IMR-90 (cell line): ENCODE measurements at regions not wholly inside any gene's neighbourhood (a gene's known extent, or its start where the extent isn't known, plus 50 kb on each side); places are given as distances from the start of the nearest gene placed in this dataset.
"Not testable (repeated sequence)": the region's sequence is repeated elsewhere in the genome, so short reads cannot be mapped to it uniquely, and the experiment has no call there.

Experiments used
- ATAC-seq: fragments of 200-7000 bp; cut with Tn5 transposase; 2 replicates; pipeline ENCODE4 v1.9.1; 2020; ENCODE audit warnings: low read depth, mild to moderate bottlenecking, moderate library complexity
- BruUV-seq: library from RNA; stranded (reverse); fragments of 400-500 nt; replicated peaks from 2 replicates; lab custom pipeline; 2021; lab: Mats Ljungman, UMichigan
- CTCF ChIA-PET: fragments of 300-600 bp; formaldehyde crosslinking; extraction: SDS; loops from one replicate; lab custom pipeline; 2021; ENCODE audit warnings: antibody characterized with exemption; lab: Yijun Ruan, JAX
- POLR2A ChIA-PET: fragments of 300-600 bp; sonication (Branson Sonifier 250); formaldehyde crosslinking; loops from one replicate; lab custom pipeline; 2022; ENCODE audit warnings: antibody characterized with exemption; ENCODE audit not compliant: unreplicated experiment; lab: Charles Lee
- DNase-seq: peaks from one replicate; pipeline ENCODE4 v3.0.0; 2013
- H2AFZ ChIP-seq: replicated peaks from 2 replicates; pipeline ENCODE3; 2013; ENCODE audit warnings: low read length, mild to moderate bottlenecking; ENCODE audit not compliant: poor library complexity
- H2AK5ac ChIP-seq: 2 replicates; pipeline ENCODE4 v1.6.1; 2013; ENCODE audit warnings: low read depth, low read length, inconsistent platforms
- H2AK9ac ChIP-seq: replicated peaks from 2 replicates; pipeline ENCODE3; 2013; ENCODE audit warnings: mild to moderate bottlenecking, low read depth, low read length, moderate library complexity; ENCODE audit not compliant: poor library complexity
- H2BK120ac ChIP-seq: 2 replicates; pipeline ENCODE4 v1.6.1; 2013; ENCODE audit warnings: low read depth, low read length, inconsistent platforms
- H2BK15ac ChIP-seq: 3 replicates; pipeline ENCODE4 v1.6.1; 2013; ENCODE audit warnings: low read depth, low read length, inconsistent platforms
- H2BK20ac ChIP-seq: 2 replicates; pipeline ENCODE4 v1.6.1; 2013; ENCODE audit warnings: low read depth, mild to moderate bottlenecking, inconsistent platforms, low read length, moderate library complexity
- H2BK5ac ChIP-seq: 2 replicates; pipeline ENCODE4 v1.6.1; 2013; ENCODE audit warnings: mild to moderate bottlenecking, low read depth, low read length, inconsistent platforms; ENCODE audit not compliant: poor library complexity, severe bottlenecking
- H3K14ac ChIP-seq: replicated peaks from 2 replicates; pipeline ENCODE4 v1.6.1; 2013; ENCODE audit warnings: low read depth, low read length, inconsistent platforms
- H3K18ac ChIP-seq: 2 replicates; pipeline ENCODE4 v1.6.1; 2013; ENCODE audit warnings: low read depth, low read length, control low read depth
- H3K23ac ChIP-seq: 2 replicates; pipeline ENCODE4 v1.6.1; 2013; ENCODE audit warnings: low read depth, low read length, inconsistent platforms
- H3K27ac ChIP-seq: 2 replicates; pipeline ENCODE4 v1.5.1; 2013; ENCODE audit warnings: mild to moderate bottlenecking, control low read depth, low read length; ENCODE audit not compliant: insufficient read depth
- H3K27me3 ChIP-seq: 2 replicates; pipeline ENCODE4 v1.6.1; 2013; ENCODE audit warnings: low read length; ENCODE audit not compliant: control insufficient read depth, insufficient read depth
- H3K36me3 ChIP-seq: 2 replicates; pipeline ENCODE4 v1.6.1; 2013; ENCODE audit warnings: low read length, mixed read lengths; ENCODE audit not compliant: control insufficient read depth, insufficient read depth
- H3K4ac ChIP-seq: 2 replicates; pipeline ENCODE4 v1.6.1; 2013; ENCODE audit warnings: low read depth, low read length, inconsistent platforms
- H3K4me1 ChIP-seq: 2 replicates; pipeline ENCODE4 v1.6.1; 2013; ENCODE audit warnings: low read length, mixed read lengths; ENCODE audit not compliant: control insufficient read depth, insufficient read depth
- H3K4me2 ChIP-seq: 2 replicates; pipeline ENCODE4 v1.6.1; 2013; ENCODE audit warnings: low read depth, mild to moderate bottlenecking, control low read depth, low read length, moderate library complexity
- H3K4me3 ChIP-seq: 2 replicates; pipeline ENCODE4 v1.5.1; 2013; ENCODE audit warnings: low read depth, mild to moderate bottlenecking, control low read depth, low read length, moderate library complexity; ENCODE audit not compliant: insufficient read depth
- H3K56ac ChIP-seq: 2 replicates; pipeline ENCODE4 v1.6.1; 2013; ENCODE audit warnings: low read length, inconsistent platforms; ENCODE audit not compliant: insufficient read depth; ENCODE audit errors: extremely low read depth
- H3K79me1 ChIP-seq, 2 experiments: 2 replicates each; pipeline ENCODE4 v1.6.1; 2013; ENCODE audit warnings: low read length in 2 of 2, inconsistent platforms in 1 of 2, low read depth in 1 of 2
- H3K9ac ChIP-seq: 2 replicates; pipeline ENCODE4 v1.6.1; 2013; ENCODE audit warnings: low read depth, low read length, control low read depth
- H3K9me1 ChIP-seq: 2 replicates; pipeline ENCODE4 v1.6.1; 2013; ENCODE audit warnings: low read length, inconsistent platforms; ENCODE audit not compliant: insufficient read depth
- H3K9me3 ChIP-seq: 2 replicates; pipeline ENCODE4 v1.6.1; 2013; ENCODE audit warnings: low read length; ENCODE audit not compliant: control insufficient read depth, insufficient read depth
- H4K20me1 ChIP-seq: 2 replicates; pipeline ENCODE4 v1.6.1; 2013; ENCODE audit warnings: low read length, inconsistent platforms; ENCODE audit not compliant: insufficient read depth
- H4K5ac ChIP-seq: 2 replicates; pipeline ENCODE4 v1.6.1; 2013; ENCODE audit warnings: mild to moderate bottlenecking, low read depth, low read length, control low read depth
- H4K8ac ChIP-seq, 2 experiments: 2 replicates each; pipeline ENCODE4 v1.6.1; 2013; ENCODE audit warnings: low read depth in 2 of 2, low read length in 2 of 2, control low read depth in 1 of 2, inconsistent platforms in 1 of 2
- H4K91ac ChIP-seq: 2 replicates; pipeline ENCODE4 v1.6.1; 2013; ENCODE audit warnings: low read depth, low read length, inconsistent platforms; ENCODE audit not compliant: insufficient read depth
- WGBS, 2 experiments: methylation state at CpG; one replicate each; pipeline versions ENCODE4 v1.1.5 to v1.1.7; 2013; ENCODE audit warnings: missing lambda C conversion rate in 2 of 2; ENCODE audit not compliant: insufficient read length in 1 of 2; ENCODE audit errors: extremely low coverage in 2 of 2; 5-methylcytosine and 5-hydroxymethylcytosine counted together
- dilution Hi-C: fragments of 300-500 bp; cut with HindIII; formaldehyde crosslinking; loops from one replicate; pipeline ENCODE4 v1.14.3; 2018; ENCODE audit warnings: low sequenced_read_pairs; ENCODE audit not compliant: unreplicated experiment
- in situ Hi-C: fragments of 300-500 bp; cut with MboI; formaldehyde crosslinking; loops from 3 replicates; pipeline ENCODE4 v1.14.3; 2019; ENCODE audit warnings: low sequenced_read_pairs, inconsistent platforms, mixed read lengths
- intact Hi-C: fragments of 100-400 bp; cut with micrococcal nuclease; formaldehyde crosslinking; loops from 2 replicates; pipeline ENCODE4 v1.10.0; 2022

DNA sequence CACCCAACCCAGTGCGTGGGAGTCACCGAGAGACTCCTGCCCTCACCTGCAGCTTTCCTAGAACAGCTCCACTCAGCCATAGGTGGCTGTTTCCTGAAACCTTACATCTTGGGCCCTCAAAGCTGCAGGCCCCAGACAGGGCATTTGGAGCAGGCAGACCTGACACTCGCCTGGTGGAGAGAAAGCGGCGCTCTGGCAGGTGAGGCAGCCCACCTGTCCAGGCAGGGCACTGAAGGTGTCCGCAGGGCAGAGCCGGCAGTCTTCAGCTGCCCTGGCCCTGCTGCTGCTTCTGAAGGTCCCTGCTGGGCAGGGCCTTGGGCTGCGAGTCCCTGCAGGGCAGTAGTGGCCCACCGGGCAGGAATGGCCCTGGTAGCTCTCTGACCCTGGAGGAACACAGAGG is 93.3 kb downstream of the MALL start:
- H2AFZ ChIP-seq, H3K27me3 ChIP-seq, H3K9me3 ChIP-seq, H3K18ac ChIP-seq, POLR2A ChIA-PET, H2BK120ac ChIP-seq, H3K36me3 ChIP-seq, H4K8ac ChIP-seq, in situ Hi-C loops, H2BK20ac ChIP-seq, H4K91ac ChIP-seq, DNase-seq, H3K79me1 ChIP-seq, H3K14ac ChIP-seq, H2BK15ac ChIP-seq, H3K4me2 ChIP-seq, H3K27ac ChIP-seq, BruUV-seq, intact Hi-C loops, H3K23ac ChIP-seq, H2AK5ac ChIP-seq, H3K4ac ChIP-seq, H3K4me1 ChIP-seq, H3K9ac ChIP-seq, H2BK5ac ChIP-seq, ATAC-seq, dilution Hi-C loops, H4K5ac ChIP-seq, H2AK9ac ChIP-seq, H3K4me3 ChIP-seq, H4K20me1 ChIP-seq, H3K9me1 ChIP-seq, CTCF ChIA-PET, H3K56ac ChIP-seq: not testable (repeated sequence)
- WGBS, 2 experiments: no CpG with 5 or more reads among the region's 9 CpGs

DNA sequence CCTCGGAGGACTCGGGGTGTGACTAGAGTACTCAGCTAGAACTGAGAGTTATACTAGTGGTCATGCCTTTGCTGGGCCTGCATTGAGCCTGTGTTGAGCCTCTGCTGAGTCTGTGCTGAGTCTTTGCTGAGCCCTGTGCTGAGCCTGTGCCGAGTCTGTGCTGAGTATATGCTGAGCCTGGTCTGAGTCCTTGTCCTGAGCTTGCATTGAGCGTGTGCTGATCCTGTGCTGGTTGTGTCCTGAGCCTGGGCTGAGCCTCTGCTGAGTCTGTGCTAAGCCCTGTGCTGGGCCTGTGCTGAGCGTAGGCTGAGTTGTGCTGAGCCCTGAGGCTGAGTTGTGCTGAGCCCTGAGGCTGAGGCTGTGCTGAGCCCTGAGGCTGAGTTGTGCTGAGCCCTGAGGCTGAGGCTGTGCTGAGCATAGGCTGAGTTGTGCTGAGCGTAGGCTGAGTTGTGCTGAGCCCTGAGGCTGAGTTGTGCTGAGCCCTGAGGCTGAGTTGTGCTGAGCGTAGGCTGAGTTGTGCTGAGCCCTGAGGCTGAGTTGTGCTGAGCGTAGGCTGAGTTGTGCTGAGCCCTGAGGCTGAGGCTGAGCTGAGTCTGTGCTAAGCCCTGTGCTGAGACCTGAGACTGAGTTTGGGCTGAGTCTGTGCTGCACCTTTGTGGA is 89.4 kb downstream of the MALL start:
- not testable (repeated sequence) for H4K20me1 ChIP-seq, BruUV-seq, H3K9me1 ChIP-seq

More for the DNA sequence above, 89.4 kb downstream of the MALL start:
- H2BK20ac ChIP-seq, H3K14ac ChIP-seq, H3K4me1 ChIP-seq, ATAC-seq, DNase-seq, H3K27ac ChIP-seq, H2AFZ ChIP-seq, H3K18ac ChIP-seq, dilution Hi-C loops, H2BK5ac ChIP-seq, H3K56ac ChIP-seq, H4K5ac ChIP-seq, H3K4ac ChIP-seq, H3K4me2 ChIP-seq, POLR2A ChIA-PET, H3K9ac ChIP-seq, H2AK5ac ChIP-seq, CTCF ChIA-PET, H4K91ac ChIP-seq, H3K27me3 ChIP-seq, H2BK15ac ChIP-seq, H3K4me3 ChIP-seq, H3K79me1 ChIP-seq, H2AK9ac ChIP-seq, in situ Hi-C loops, H3K36me3 ChIP-seq, H3K9me3 ChIP-seq, intact Hi-C loops, H4K8ac ChIP-seq, H2BK120ac ChIP-seq, H3K23ac ChIP-seq: not testable (repeated sequence)
- no CpG with 5 or more reads among the region's 8 CpGs for WGBS, 2 experiments
